ENCODE measurements at regions not wholly inside any gene's neighbourhood (a gene's known extent, or its start where the extent isn't known, plus 50 kb on each side); places are given as distances from the start of the nearest gene placed in this dataset.

GRCh38 chr14:104472073-104472472 lies 107.5 kb upstream of the C14orf180 start:
- 67% methylated on average over 1 of the region's 1 CpG for WGBS
- H3K4me1 ChIP-seq (ENCODE audit: control insufficient read depth in 4 of 4, insufficient read depth in 4 of 4, low read length in 3 of 4), result no peaks in the 10 kb centered on the region
- no peak for DNase-seq (ENCODE audit: low spot score)
- H3K9me3 ChIP-seq (ENCODE audit: control insufficient read depth in 4 of 4, low read length in 3 of 4), result no peaks in the 10 kb centered on the region
- H3K27ac ChIP-seq (ENCODE audit: low read depth in 1 of 2, low read length in 2 of 2), result no peak overlapping the region
- no peak overlapping the region for H3K9ac ChIP-seq (ENCODE audit: low read depth in 1 of 2, low read length in 2 of 2)
- H3K36me3 ChIP-seq (ENCODE audit: control insufficient read depth in 4 of 4, insufficient read depth in 3 of 4, low read depth in 1 of 4, low read length in 3 of 4), result no peaks in the 10 kb centered on the region
- no peak overlapping the region for H3K4me3 ChIP-seq (ENCODE audit: low read depth in 1 of 3, low read length in 3 of 3)
- TF ChIP-seq EGR1 (IDR thresholded peaks at IDR 0.05; ENCODE audit: low read depth in 2 of 2) (no peak), GABPA (IDR thresholded peaks at IDR 0.05 in 1 of 2, conservative IDR thresholded peaks at IDR 0.05 in 1 of 2) (no peak), RAD21 (IDR thresholded peaks at IDR 0.05) (no peak), YY1 (IDR thresholded peaks at IDR 0.05) (no peak)
- TF ChIP-seq, protein P1, sequence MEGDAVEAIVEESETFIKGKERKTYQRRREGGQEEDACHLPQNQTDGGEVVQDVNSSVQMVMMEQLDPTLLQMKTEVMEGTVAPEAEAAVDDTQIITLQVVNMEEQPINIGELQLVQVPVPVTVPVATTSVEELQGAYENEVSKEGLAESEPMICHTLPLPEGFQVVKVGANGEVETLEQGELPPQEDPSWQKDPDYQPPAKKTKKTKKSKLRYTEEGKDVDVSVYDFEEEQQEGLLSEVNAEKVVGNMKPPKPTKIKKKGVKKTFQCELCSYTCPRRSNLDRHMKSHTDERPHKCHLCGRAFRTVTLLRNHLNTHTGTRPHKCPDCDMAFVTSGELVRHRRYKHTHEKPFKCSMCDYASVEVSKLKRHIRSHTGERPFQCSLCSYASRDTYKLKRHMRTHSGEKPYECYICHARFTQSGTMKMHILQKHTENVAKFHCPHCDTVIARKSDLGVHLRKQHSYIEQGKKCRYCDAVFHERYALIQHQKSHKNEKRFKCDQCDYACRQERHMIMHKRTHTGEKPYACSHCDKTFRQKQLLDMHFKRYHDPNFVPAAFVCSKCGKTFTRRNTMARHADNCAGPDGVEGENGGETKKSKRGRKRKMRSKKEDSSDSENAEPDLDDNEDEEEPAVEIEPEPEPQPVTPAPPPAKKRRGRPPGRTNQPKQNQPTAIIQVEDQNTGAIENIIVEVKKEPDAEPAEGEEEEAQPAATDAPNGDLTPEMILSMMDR (IDR thresholded peaks at IDR 0.05; ENCODE audit: low read depth, low read length, missing input control), result no peak
- H3K27me3 ChIP-seq (ENCODE audit: control insufficient read depth in 4 of 4, insufficient read depth in 4 of 4, low read length in 3 of 4), result peaks cover 0 to 3% (median 0%) of the 10 kb centered on the region in 4 donors

DNA sequence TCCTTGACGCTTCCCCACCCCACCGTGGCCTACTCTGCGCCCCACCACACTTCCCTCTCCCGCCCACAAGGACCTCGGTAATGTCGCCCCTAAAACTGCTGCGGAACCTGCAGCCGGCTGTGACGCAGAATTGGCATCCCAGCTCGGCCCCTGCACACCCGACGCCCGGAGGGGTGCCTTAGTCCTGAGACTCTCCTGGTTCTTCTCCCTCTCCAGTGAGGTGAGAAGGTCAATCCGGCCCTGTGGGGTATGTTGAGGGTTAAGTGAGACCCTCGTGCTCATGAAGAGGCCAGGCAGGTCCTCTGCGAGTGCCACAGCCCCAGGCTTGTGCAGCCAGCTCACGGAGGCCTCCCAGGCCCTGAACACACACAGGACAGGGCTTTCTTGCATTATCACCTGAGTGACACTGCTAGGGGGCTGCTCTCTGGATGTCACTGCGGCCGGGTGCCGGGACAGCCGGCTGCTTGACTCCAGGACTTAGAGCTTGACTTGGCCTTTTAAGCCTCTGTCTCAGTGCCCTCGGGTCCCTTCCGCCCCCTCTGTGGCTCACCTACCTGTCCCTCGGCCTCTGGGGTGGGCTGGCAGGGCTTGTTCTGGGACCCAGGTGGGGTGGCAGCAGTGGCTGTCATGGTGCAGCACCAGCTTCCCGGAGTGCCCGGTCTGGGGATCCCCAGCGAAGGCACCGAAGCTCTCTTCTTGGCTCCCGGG lies 106.9 kb upstream of the C14orf180 start:
- Histone ChIP-seq H3K4me3 (ENCODE audit: low read depth in 1 of 3, low read length in 3 of 3) (no peak overlapping the region), H3K4me1 (ENCODE audit: control insufficient read depth in 4 of 4, insufficient read depth in 4 of 4, low read length in 3 of 4) (no peaks in the 10 kb centered on the region), H3K27me3 (ENCODE audit: control insufficient read depth in 4 of 4, insufficient read depth in 4 of 4, low read length in 3 of 4) (peaks cover 0 to 3% (median 0%) of the 10 kb centered on the region in 4 donors), H3K9me3 (ENCODE audit: control insufficient read depth in 4 of 4, low read length in 3 of 4) (no peaks in the 10 kb centered on the region), H3K27ac (ENCODE audit: low read depth in 1 of 2, low read length in 2 of 2) (no peak overlapping the region), H3K36me3 (ENCODE audit: control insufficient read depth in 4 of 4, insufficient read depth in 3 of 4, low read depth in 1 of 4, low read length in 3 of 4) (no peaks in the 10 kb centered on the region), H3K9ac (ENCODE audit: low read depth in 1 of 2, low read length in 2 of 2) (no peak overlapping the region)
- no peak for DNase-seq (ENCODE audit: low spot score)
- WGBS, result 77% methylated on average over 29 of the region's 29 CpGs
- TF ChIP-seq RXRA (IDR thresholded peaks at IDR 0.05), result no peak
- TF ChIP-seq, protein P1 (IDR thresholded peaks at IDR 0.05; ENCODE audit: low read depth, low read length, missing input control), result no peak
- TF ChIP-seq JUND (IDR thresholded peaks at IDR 0.05), result no peak
- TF ChIP-seq HNF4G (IDR thresholded peaks at IDR 0.05), result no peak

GRCh38 chr14:104473244-104473565 lies 106.4 kb upstream of the C14orf180 start:
- H3K27ac ChIP-seq (ENCODE audit: low read depth in 1 of 2, low read length in 2 of 2), result no peak overlapping the region
- 64% methylated on average over 4 of the region's 4 CpGs for WGBS
- H3K9ac ChIP-seq (ENCODE audit: low read depth in 1 of 2, low read length in 2 of 2), result no peak overlapping the region
- no peaks in the 10 kb centered on the region for H3K36me3 ChIP-seq (ENCODE audit: control insufficient read depth in 4 of 4, insufficient read depth in 3 of 4, low read depth in 1 of 4, low read length in 3 of 4)
- H3K27me3 ChIP-seq (ENCODE audit: control insufficient read depth in 4 of 4, insufficient read depth in 4 of 4, low read length in 3 of 4), result peaks cover 0 to 3% (median 0%) of the 10 kb centered on the region in 4 donors
- no peaks in the 10 kb centered on the region for H3K9me3 ChIP-seq (ENCODE audit: control insufficient read depth in 4 of 4, low read length in 3 of 4)
- no peaks in the 10 kb centered on the region for H3K4me1 ChIP-seq (ENCODE audit: control insufficient read depth in 4 of 4, insufficient read depth in 4 of 4, low read length in 3 of 4)
- H3K4me3 ChIP-seq (ENCODE audit: low read depth in 1 of 3, low read length in 3 of 3), result no peak overlapping the region
- no peak for DNase-seq (ENCODE audit: low spot score)
- no peak for TF ChIP-seq ATF3 (IDR thresholded peaks at IDR 0.05)
- no peak for TF ChIP-seq FOXA1 (IDR thresholded peaks at IDR 0.05)
